ENCODE measurements at regions not wholly inside any gene's neighbourhood (a gene's known extent, or its start where the extent isn't known, plus 50 kb on each side); places are given as distances from the start of the nearest gene placed in this dataset.

GRCh38 chr14:83764656-83765599, 1765.0 kb upstream of the FLRT2 start:
- H3K4me1 Mint-ChIP-seq: no peaks in the 10 kb centered on the region
- no peak overlapping the region for H3K27ac Mint-ChIP-seq
- ATAC-seq: no peak
- no peaks in the 10 kb centered on the region for H3K9me3 ChIP-seq (ENCODE audit: control insufficient read depth, insufficient read depth, low read length)
- no peaks in the 10 kb centered on the region for H3K27me3 Mint-ChIP-seq (ENCODE audit: low read depth in 2 of 2)
- intact Hi-C loops (cut with micrococcal nuclease): no loop called here
- H3K36me3 ChIP-seq (ENCODE audit: control insufficient read depth, insufficient read depth, low read length): no peaks in the 10 kb centered on the region
- no peak overlapping the region for H3K27ac ChIP-seq (ENCODE audit: low read length)
- no peaks in the 10 kb centered on the region for H3K4me1 ChIP-seq (ENCODE audit: control insufficient read depth, insufficient read depth, low read length)
- peaks cover 7 to 20% of the 10 kb centered on the region in 2 donors for H3K9me3 Mint-ChIP-seq
- 91% methylated on average over 7 of the region's 8 CpGs for WGBS (ENCODE audit: insufficient coverage)
- TF ChIP-seq CTCF (IDR thresholded peaks at IDR 0.05): no peak
- DNase-seq: no peak
- no peak overlapping the region for H3K4me3 ChIP-seq (ENCODE audit: low read length)
- H3K36me3 Mint-ChIP-seq: no peaks in the 10 kb centered on the region
- H3K27me3 ChIP-seq (ENCODE audit: control insufficient read depth, insufficient read depth, low read length): no peaks in the 10 kb centered on the region
- H3K4me3 Mint-ChIP-seq: no peak overlapping the region

- no peak for TF ChIP-seq CTCF (IDR thresholded peaks at IDR 0.05)
- Mint-ChIP-seq H3K9me3 (peaks cover 7 to 8% of the 10 kb centered on the region in 2 donors), H3K27ac (no peak overlapping the region), H3K27me3 (ENCODE audit: low read depth in 2 of 2) (no peaks in the 10 kb centered on the region), H3K4me3 (no peak overlapping the region), H3K36me3 (peaks cover 9% of the 10 kb centered on the region), H3K4me1 (no peaks in the 10 kb centered on the region)
- no peaks in the 10 kb centered on the region for H3K9me3 ChIP-seq (ENCODE audit: control insufficient read depth, insufficient read depth, low read length)
- no peak for ATAC-seq
- H3K4me3 ChIP-seq (ENCODE audit: low read length): no peak overlapping the region
- no peak overlapping the region for H3K27ac ChIP-seq (ENCODE audit: low read length)
- no peak for DNase-seq
- H3K4me1 ChIP-seq (ENCODE audit: control insufficient read depth, insufficient read depth, low read length): no peaks in the 10 kb centered on the region
- intact Hi-C loops (cut with micrococcal nuclease): no loop called here
- H3K27me3 ChIP-seq (ENCODE audit: control insufficient read depth, insufficient read depth, low read length): no peaks in the 10 kb centered on the region
- WGBS (ENCODE audit: insufficient coverage): no CpG with 5 or more reads among the region's 1 CpG
- no peaks in the 10 kb centered on the region for H3K36me3 ChIP-seq (ENCODE audit: control insufficient read depth, insufficient read depth, low read length)
Observed at GRCh38 chr14:83777516-83777915, 1752.4 kb upstream of the FLRT2 start.

- Mint-ChIP-seq H3K4me3 (no peak overlapping the region), H3K27me3 (ENCODE audit: low read depth in 2 of 2) (no peaks in the 10 kb centered on the region), H3K27ac (no peak overlapping the region), H3K4me1 (no peaks in the 10 kb centered on the region), H3K9me3 (peaks cover 7 to 8% of the 10 kb centered on the region in 2 donors), H3K36me3 (peaks cover 9% of the 10 kb centered on the region)
- WGBS (ENCODE audit: insufficient coverage): 93% methylated on average over 1 of the region's 2 CpGs
- Histone ChIP-seq H3K36me3 (ENCODE audit: control insufficient read depth, insufficient read depth, low read length) (no peaks in the 10 kb centered on the region), H3K4me1 (ENCODE audit: control insufficient read depth, insufficient read depth, low read length) (no peaks in the 10 kb centered on the region), H3K9me3 (ENCODE audit: control insufficient read depth, insufficient read depth, low read length) (no peaks in the 10 kb centered on the region), H3K27me3 (ENCODE audit: control insufficient read depth, insufficient read depth, low read length) (no peaks in the 10 kb centered on the region), H3K27ac (ENCODE audit: low read length) (no peak overlapping the region), H3K4me3 (ENCODE audit: low read length) (no peak overlapping the region)
- no peak for TF ChIP-seq CTCF (IDR thresholded peaks at IDR 0.05)
- ATAC-seq (no peak), DNase-seq (no peak)
- intact Hi-C loops (cut with micrococcal nuclease): no loop called here
Observed at GRCh38 chr14:83779266-83779665, 1750.7 kb upstream of the FLRT2 start.

Measured in natural killer cell (primary cell).